Hematopoietic multipotent progenitor cell treated with erythropoietin and hydrocortisone succinate and interleukin-3 and kit ligand, for 8 days (in vitro differentiated cells): ENCODE measurements at regions not wholly inside any gene's neighbourhood (a gene's known extent, or its start where the extent isn't known, plus 50 kb on each side); places are given as distances from the start of the nearest gene placed in this dataset.

Experiments used
- DNase-seq: peaks from one replicate; pipeline ENCODE4 v3.0.0-alpha.2; 2015

- DNase-seq, result no peak
Measured at GRCh38 chr7:16051561-16052255, 365.2 kb upstream of the MEOX2 start.

- no peak for DNase-seq
Measured at GRCh38 chr7:16046041-16046440, 359.6 kb upstream of the MEOX2 start.

GRCh38 chr7:16045296-16045695 is 358.8 kb upstream of the MEOX2 start:
- no peak for DNase-seq

DNA sequence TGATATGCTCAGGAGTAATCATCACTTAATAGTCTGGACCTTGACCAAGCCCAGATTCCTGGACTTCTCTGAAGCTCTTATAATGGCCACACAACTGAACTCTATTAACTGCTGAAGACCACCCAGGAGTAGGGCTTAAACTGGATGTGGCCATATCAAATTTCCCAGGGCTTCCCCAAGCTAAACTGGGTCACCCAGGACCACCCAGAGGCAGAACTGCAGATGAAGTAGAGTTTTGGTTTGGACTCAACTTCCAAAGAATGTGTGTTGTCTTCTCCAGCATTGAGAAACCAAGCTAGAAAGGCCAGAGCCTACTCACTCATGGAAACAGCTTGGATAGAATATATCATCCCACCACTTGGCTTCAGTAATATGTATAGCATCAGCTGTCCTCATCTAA is 358.2 kb upstream of the MEOX2 start:
- DNase-seq, result no peak

GRCh38 chr7:16040346-16040745 is 353.9 kb upstream of the MEOX2 start:
- no peak for DNase-seq

- no peak for DNase-seq
Measured at GRCh38 chr7:16038906-16039305, 352.4 kb upstream of the MEOX2 start.

DNA sequence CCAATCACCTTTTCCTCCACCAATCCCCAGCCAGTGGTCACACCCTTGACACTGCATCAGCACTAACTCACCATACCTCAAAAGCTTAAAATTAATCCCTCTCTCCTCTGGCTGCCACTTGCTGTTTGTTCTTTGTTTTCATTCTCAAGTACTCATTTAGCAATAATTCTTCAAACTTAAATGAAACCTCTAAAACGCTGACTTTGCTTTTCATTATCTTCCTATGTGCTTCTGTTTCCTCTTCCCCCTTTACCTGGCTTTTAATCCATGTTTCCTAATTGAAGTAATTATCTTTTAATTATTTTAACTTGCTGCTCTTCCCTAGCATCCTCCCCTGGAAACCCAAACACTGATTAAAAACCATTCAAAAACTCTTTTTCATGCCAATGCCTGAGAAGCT is 348.9 kb upstream of the MEOX2 start:
- DNase-seq, result no peak

DNA sequence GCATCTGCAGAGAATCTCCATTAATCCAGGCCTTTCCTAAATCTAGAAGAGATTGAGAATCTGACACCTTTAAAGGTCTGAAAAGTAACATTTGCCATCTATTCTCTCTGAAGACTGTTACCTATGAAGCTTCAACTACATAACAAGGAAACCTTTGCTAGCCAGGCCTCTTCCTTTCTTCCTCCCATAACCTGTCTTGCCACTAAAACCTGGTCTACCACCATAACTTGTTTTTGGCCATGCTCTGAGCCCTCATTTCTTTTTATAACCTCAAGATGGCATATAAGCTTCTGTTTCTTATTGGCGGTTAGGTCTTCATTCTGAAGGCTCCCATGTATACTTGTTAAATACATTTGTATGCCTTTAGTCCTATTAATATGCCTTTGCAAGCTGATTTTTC is 348.4 kb upstream of the MEOX2 start:
- DNase-seq, result no peak

DNA sequence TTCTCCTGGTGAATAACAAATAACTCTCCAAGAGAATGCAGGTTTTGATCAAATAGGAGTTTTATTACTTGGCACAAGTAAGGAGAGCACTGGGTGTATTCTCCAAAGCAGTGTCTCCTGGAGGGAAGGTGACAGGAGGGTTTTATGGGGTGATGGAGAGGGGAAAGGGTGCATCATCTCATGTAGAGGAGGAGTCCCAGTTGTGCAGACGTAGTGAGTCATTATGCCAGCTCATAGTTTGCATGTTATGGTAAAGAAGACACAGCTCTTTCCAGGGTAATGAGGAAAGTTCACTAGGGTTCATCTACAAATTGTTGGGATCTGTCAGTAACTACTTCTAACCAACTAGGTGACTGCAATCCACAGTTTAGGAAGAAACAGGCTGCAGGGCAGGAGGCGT is 347.9 kb upstream of the MEOX2 start:
- DNase-seq, result no peak

GRCh38 chr7:16033233-16033632 is 346.8 kb upstream of the MEOX2 start:
- no peak for DNase-seq

GRCh38 chr7:16028636-16029035 is 342.2 kb upstream of the MEOX2 start:
- DNase-seq, result no peak

- DNase-seq, result no peak
Measured at GRCh38 chr7:16028103-16028502, 341.6 kb upstream of the MEOX2 start.

DNA sequence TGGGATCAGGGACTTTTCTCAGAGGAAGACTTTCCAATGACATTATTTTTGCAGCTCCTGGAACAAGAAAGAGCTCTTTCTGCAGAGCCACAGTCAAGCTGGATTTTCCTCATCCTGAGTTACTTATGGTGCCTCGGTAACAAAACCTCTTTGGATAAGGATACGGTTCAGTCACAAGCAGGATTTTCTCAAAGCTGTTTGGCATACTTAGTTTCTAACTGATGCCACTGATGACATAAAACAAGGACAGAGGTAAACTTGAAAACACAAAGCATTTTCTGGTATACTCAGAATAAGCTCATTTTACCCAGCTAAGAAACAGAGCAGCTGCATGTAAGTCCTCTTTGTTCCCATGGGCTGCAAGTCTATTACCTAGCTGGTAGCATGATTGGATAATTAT is 340.9 kb upstream of the MEOX2 start:
- no peak for DNase-seq

DNA sequence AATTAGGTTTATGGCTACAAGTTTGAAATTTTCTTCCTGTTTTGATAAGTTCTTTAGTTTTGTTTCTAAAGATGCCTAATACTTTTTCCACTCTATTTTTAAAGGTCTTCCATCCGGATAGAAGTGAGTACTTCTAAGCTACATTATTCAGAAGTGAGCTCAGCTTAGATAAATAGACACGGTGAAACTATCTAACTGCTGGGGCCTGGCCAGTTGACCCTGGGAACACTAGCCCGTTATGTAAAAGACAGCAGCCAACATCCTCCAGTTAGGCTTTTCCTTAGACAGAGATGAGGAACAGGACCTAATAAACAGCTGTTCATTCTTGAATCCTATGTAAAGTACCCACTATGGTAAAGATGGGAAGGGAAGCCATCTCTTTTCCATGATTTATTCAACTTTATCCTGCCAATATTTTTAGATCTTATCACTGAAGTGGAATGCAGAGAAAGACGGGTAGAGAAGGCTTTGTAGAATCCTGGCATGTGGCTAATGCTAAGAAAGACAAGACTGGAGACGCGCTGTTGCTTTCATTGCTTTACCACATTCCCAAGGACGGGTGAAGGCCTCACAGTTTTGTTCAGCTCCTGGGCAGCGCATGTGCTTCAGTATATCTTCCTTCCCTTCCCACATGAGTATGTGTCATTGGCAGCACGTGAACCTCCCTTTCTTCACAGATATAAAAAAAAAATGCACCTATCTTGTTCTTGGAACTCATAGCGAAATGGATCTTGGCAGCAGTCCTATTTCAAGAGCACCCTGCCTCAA is 340.0 kb upstream of the MEOX2 start:
- no peak for DNase-seq

GRCh38 chr7:16025696-16026095 is 339.2 kb upstream of the MEOX2 start:
- no peak for DNase-seq

DNA sequence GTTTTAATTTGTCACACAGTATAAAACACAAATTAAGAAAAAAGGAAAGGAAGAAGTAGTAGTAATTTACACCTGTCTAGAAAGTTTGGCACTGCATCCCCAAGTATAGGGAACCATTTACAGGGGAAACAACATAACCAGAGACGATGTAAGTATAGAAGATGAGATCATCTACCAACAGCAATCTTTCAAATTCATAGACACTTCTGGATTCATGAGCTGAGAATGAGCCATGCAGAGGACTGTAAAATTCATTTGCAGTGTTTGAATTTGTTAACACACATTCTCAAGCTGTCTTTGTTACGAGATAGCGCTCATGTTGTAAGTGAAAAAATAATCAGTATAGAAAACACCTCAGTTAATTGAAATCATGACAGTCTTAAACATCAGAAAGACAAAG is 337.0 kb upstream of the MEOX2 start:
- no peak for DNase-seq

GRCh38 chr7:16023046-16023445 is 336.6 kb upstream of the MEOX2 start:
- DNase-seq, result no peak

DNA sequence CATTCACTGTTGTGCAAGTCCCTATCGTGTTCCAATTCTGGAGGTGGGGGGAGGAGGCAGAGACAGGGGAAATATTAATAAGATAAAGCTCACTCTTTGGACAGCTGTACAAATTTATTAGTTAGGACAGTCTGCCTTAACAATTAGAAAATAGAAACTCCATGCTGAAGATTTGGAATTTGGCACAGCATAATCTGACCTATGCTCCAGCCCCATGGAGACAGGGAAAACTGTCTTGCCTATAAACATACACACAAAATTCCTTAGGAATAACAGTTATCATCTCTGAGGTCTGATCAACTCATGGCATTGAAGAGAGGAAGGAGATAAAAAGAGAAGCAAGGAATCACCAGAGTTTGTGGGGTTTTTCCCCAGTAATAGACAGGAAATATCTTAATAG is 335.4 kb upstream of the MEOX2 start:
- DNase-seq, result no peak

DNA sequence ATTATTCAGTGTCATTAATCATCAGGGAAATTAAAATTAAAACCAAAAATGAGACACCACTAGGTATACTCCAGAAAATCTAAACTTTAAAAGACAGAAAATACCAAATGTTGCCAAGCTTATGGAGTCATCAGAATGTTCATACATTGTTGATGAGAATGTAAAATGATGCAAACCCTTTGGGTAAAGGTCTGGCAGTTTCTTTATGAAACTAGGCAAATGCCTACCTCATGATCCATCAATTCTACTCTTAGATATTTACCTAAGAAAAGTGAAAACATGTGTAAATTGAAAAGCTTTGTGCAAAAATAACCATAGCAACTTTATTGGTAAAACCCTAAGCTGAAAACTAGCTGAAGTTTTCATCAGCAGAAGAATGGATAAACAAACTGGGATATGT is 329.5 kb upstream of the MEOX2 start:
- no peak for DNase-seq

GRCh38 chr7:16014031-16014430 is 327.5 kb upstream of the MEOX2 start:
- no peak for DNase-seq

DNA sequence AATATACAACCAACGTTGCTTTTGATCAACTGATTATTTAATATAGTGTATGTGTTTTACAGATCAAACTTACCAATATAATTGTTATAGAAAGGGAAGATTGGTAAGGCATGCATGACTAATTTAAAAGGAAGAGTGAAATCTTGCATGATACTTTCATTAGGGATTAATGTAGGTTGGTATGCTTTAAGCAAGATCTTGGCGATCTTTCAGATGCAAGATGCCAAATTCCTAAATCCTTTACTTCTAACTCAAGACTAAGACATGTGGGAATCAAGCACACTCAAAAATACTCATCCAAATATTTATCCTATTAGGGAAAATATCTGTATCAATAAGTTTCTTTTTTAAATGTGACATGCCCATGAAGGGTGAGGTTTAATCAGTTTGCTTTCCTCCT is 321.4 kb upstream of the MEOX2 start:
- DNase-seq, result no peak

GRCh38 chr7:16004702-16005101 is 318.2 kb upstream of the MEOX2 start:
- no peak for DNase-seq

DNA sequence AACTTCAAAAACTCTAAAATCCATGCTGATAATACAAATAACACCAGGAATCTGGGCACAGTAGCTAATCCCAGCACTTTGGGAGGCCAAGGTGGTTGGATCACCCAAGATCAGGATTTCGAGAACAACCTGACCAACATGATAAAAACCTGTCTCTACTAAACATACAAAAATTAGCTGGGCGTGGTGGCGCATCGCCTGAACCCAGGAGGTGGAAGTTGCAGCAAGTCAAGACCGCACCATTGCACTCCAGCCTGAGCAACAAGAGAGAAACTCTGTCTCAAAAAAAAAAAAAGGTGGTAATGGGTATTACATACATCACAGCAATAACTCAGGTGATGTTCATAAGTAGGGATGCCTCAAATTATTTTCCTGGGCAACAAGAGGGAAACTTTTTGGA is 315.0 kb upstream of the MEOX2 start:
- DNase-seq, result no peak

GRCh38 chr7:15998617-15999016 is 312.1 kb upstream of the MEOX2 start:
- no peak for DNase-seq

DNA sequence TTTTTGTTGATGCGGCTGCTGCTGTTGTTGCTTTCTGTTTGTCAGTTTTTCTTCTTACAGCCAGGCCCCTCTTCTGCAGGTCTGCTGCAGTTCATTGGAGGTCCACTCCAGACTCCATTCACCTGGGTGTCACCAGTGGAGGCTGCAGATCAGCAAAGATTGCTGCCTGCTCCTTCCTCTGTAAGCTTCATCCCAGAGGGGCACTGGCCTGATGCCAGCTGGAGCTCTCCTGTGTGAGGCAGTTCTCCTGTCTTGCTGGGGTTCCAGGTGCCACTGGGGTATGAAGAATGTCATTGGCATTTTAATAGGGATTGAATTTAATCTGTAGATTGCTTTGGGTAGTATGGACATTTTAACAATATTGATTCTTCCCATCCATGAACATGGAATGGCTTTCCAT is 308.5 kb upstream of the MEOX2 start:
- DNase-seq, result no peak
